ENCODE measurements at regions not wholly inside any gene's neighbourhood (a gene's known extent, or its start where the extent isn't known, plus 50 kb on each side); places are given as distances from the start of the nearest gene placed in this dataset.

GRCh38 chr2:133777574-133777960 is 209.3 kb upstream of the NCKAP5 start:
- TF ChIP-seq CTCF (IDR thresholded peaks at IDR 0.05; ENCODE audit: unreplicated experiment): no peak
- Mint-ChIP-seq H3K4me1 (ENCODE audit: low read depth, unreplicated experiment) (no peaks in the 10 kb centered on the region), H3K36me3 (ENCODE audit: insufficient read depth, unreplicated experiment) (no peaks in the 10 kb centered on the region), H3K27me3 (ENCODE audit: unreplicated experiment) (no peaks in the 10 kb centered on the region), H3K27ac (ENCODE audit: unreplicated experiment) (no peak overlapping the region), H3K9me3 (ENCODE audit: low read depth, unreplicated experiment) (peaks cover 3% of the 10 kb centered on the region), H3K4me3 (ENCODE audit: low read depth, unreplicated experiment) (no peak overlapping the region)
- CTCF ChIA-PET: interaction anchor here (2.0 kb wide), 1 partner anchor 258 kb away, joined by 6 read pairs; no protein-coding TSS in a partner anchor
- DNase-seq: peak; percentile 55
- intact Hi-C loops (cut with micrococcal nuclease; ENCODE audit: unreplicated experiment): no loop called here
- no TSS peak for BruUV-seq (replicated peaks)

GRCh38 chr2:133780099-133780996 is 212.1 kb upstream of the NCKAP5 start:
- DNase-seq: peak; percentile 76
- no peaks in the 10 kb centered on the region for H3K36me3 Mint-ChIP-seq (ENCODE audit: insufficient read depth, unreplicated experiment)
- no peaks in the 10 kb centered on the region for H3K27me3 Mint-ChIP-seq (ENCODE audit: unreplicated experiment)
- peaks cover 3% of the 10 kb centered on the region for H3K9me3 Mint-ChIP-seq (ENCODE audit: low read depth, unreplicated experiment)
- H3K27ac Mint-ChIP-seq (ENCODE audit: unreplicated experiment): no peak overlapping the region
- CTCF ChIA-PET: interaction anchor here (0.8 to 1.6 kb wide), 8 partner anchors 38 to 1233 kb away, joined by 3 to 22 read pairs (median 5); partner anchors contain the start of gene NCKAP5
- TF ChIP-seq CTCF (IDR thresholded peaks at IDR 0.05; ENCODE audit: unreplicated experiment): peak; percentile 62
- no peaks in the 10 kb centered on the region for H3K4me1 Mint-ChIP-seq (ENCODE audit: low read depth, unreplicated experiment)
- intact Hi-C loops (cut with micrococcal nuclease; ENCODE audit: unreplicated experiment): loop anchor here (2.0 to 5.0 kb wide), 5 partner anchors 62 to 518 kb away; partner anchors contain the start of gene NCKAP5
- H3K4me3 Mint-ChIP-seq (ENCODE audit: low read depth, unreplicated experiment): no peak overlapping the region
- BruUV-seq (replicated peaks): no TSS peak

- Mint-ChIP-seq H3K27ac (ENCODE audit: unreplicated experiment) (no peak overlapping the region), H3K27me3 (ENCODE audit: unreplicated experiment) (no peaks in the 10 kb centered on the region), H3K4me3 (ENCODE audit: low read depth, unreplicated experiment) (no peak overlapping the region), H3K4me1 (ENCODE audit: low read depth, unreplicated experiment) (no peaks in the 10 kb centered on the region), H3K9me3 (ENCODE audit: low read depth, unreplicated experiment) (peaks cover 3% of the 10 kb centered on the region), H3K36me3 (ENCODE audit: insufficient read depth, unreplicated experiment) (no peaks in the 10 kb centered on the region)
- TF ChIP-seq CTCF (IDR thresholded peaks at IDR 0.05; ENCODE audit: unreplicated experiment): no peak
- DNase-seq: no peak
- intact Hi-C loops (cut with micrococcal nuclease; ENCODE audit: unreplicated experiment): loop anchor here (2.0 to 5.0 kb wide), 5 partner anchors 61 to 519 kb away; partner anchors contain the start of gene NCKAP5
- CTCF ChIA-PET: no interaction called here
- BruUV-seq (replicated peaks): no TSS peak
These were observed 212.8 kb upstream of the NCKAP5 start for GRCh38 chr2:133780997-133781513.

GRCh38 chr2:133787207-133787606 is 218.9 kb upstream of the NCKAP5 start:
- intact Hi-C loops (cut with micrococcal nuclease; ENCODE audit: unreplicated experiment): no loop called here
- Mint-ChIP-seq H3K4me1 (ENCODE audit: low read depth, unreplicated experiment) (no peaks in the 10 kb centered on the region), H3K36me3 (ENCODE audit: insufficient read depth, unreplicated experiment) (no peaks in the 10 kb centered on the region), H3K9me3 (ENCODE audit: low read depth, unreplicated experiment) (peaks cover 2% of the 10 kb centered on the region), H3K27me3 (ENCODE audit: unreplicated experiment) (no peaks in the 10 kb centered on the region), H3K27ac (ENCODE audit: unreplicated experiment) (no peak overlapping the region), H3K4me3 (ENCODE audit: low read depth, unreplicated experiment) (no peak overlapping the region)
- no peak for TF ChIP-seq CTCF (IDR thresholded peaks at IDR 0.05; ENCODE audit: unreplicated experiment)
- no peak for DNase-seq
- no TSS peak for BruUV-seq (replicated peaks)
- CTCF ChIA-PET: no interaction called here

Measured in Calu3 (cell line).